Inflammatory macrophage (primary cell): ENCODE measurements at regions not wholly inside any gene's neighbourhood (a gene's known extent, or its start where the extent isn't known, plus 50 kb on each side); places are given as distances from the start of the nearest gene placed in this dataset.

ENCODE experiments used
- DNase-seq, 2 donors: peaks; one replicate each; pipeline ENCODE4 v3.0.0-alpha.2; 2020 to 2022

DNA sequence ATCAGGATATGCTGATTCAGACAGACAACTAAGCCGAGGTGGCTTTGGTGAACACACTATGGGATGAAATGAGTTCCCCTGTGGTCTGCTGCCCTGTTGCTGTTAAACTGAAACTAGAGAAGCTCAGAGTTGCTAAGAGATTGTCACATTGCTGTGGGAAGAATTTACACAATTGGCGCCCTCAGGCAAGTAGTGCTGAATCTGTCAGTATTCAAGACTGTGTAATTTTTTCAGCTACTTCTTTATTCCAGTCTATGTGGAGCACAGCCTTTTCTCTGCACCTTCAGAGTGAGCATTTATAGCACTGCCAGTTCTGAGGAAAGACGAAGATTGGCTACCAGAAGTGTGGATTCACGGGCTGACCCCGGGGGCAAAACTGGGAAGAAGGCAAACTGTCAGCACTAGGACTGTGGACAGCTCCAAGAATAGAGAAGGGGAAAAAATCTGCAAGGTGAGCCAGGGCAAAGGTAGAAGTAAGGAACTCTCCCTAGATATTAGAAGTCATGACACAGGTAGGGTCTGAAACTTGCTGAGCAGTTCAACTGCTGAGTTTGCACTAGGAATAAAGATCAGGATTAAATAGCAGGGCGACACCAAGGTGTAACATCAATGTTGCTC lies 218.8 kb upstream of the TMPO start:
- DNase-seq = no peak

DNA sequence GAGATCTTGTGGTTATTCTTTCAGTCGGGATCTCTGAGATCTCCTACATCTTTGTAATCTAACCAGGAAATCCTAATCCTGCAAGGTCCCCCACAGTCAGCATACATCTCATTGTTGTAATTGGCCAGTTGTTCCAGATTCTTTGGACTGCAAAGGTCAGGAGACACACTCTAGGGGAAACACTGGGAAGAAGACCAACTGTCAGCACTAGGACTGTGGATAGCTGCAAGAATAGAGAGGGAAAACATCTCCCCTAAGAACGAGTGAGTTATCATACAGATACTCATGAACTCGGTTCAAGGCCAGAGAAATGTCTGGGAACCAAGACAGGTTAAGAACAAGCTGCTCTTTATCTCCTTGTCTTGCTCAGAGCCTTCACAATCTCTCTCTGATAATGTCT lies 217.9 kb upstream of the TMPO start:
- no peak for DNase-seq

DNA sequence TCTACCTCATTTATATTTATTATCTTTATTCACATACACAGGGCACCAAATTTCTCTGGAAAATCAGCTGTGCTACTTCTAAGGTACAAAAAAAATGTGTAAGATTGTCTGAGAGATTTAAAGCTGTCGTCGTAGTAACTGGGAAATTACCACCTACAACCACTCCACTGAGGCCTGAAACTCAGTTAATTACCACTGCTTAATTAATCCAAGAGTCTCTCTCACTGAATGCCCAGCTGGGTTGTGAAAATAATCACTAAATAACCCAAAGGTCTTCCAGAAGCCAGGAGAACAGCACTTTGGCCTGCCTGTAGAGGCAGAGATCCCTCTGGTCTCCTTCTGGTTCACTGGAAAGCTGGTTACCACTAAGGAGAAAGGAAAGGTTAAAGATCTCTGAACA lies 207.2 kb upstream of the TMPO start:
- no peak for DNase-seq

DNA sequence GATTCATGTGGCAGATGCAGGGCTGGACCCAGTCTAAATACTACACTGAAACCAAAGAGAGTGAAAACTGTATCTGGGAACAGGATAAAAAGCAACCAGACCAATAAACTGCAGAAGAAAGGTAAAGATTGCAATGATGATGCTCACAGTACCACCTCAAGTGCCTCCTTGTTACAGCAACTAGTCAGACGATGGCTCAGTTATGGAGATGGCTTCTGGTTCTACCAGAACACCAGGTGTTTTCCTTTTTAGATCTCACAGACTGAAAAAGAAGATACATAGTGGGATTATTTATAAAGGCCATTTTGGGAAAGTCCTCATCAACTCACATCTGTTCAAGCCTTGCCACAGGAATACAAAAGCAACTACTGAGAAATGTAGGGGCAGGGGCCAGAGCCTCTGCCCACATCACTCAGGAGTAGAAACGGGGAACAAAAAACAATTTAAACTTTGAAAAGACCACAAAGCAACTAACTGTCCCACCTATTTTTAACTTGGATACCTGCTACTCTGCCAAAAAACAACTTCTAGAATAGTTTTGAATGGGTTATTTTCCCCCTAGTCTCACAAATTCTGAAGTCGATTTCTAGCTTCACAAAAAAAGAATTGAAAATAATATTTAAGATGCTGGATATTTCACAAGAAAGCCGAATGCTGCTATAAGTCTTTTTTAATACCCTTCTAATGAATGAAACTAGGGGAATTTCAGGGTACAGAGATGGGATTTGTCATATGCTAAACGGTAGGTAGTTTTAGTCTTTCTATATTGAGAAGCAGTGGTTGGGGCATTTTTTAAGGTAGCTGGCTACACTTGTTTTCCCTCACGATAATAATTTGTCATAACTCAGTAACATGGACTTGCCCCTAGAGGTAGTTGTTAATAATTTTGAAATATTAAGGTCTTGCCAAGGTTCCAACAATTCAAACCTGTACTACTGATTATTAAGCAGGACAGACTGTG lies 197.2 kb upstream of the TMPO start:
- DNase-seq = no peak

DNA sequence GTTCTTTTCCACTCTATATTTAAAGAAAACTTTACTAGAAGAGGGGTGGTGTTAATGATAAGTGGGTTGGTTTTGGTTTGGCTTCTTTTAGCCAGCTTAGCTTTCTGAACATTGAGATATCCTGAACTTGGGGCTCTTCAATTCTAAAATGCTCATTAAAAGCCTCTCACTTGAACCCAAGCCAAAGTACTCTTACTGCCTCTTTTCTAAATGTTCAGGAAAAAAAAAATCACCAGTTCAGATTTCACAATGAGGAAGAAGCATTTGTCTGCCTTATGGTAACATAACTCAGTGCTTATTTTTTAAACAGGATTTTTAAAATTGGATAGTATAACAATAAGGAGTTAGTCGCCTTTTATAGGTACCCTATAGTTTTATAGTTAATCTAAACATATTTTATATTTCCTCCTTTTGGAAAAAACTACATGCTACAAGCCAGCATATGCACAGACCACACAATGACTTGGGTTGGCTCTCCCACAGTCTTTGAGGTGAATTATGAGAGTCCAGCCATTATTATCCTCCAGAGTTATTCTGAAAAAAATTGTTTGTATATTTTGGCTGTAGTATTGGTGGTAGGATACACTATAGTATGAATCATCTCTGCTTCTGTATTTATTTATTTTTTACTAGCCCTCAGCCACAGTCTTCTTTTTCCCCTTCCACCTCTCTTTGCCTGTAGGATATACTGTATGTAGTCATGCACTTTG lies 195.5 kb upstream of the TMPO start:
- DNase-seq = no peak

DNA sequence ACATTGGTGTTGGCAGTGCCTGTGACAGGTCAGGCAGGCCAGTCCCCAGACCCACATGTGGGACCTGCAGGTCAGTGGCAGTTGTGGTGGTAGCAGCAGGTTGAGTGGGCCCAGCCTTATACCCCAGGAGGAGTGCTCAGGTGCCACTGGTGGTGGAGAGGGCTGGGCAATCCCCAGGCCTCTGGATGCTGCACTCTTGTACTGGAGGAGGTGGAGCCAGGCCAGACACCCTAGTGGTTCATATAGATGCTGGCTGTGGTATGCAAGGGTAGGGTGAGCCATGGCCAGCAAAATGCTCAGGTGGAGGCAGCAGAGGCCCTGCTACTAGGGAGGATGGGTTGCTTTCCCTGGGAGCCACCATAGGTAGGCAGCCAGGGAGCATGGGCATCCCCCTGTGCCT lies 190.4 kb upstream of the TMPO start:
- DNase-seq = no peak

DNA sequence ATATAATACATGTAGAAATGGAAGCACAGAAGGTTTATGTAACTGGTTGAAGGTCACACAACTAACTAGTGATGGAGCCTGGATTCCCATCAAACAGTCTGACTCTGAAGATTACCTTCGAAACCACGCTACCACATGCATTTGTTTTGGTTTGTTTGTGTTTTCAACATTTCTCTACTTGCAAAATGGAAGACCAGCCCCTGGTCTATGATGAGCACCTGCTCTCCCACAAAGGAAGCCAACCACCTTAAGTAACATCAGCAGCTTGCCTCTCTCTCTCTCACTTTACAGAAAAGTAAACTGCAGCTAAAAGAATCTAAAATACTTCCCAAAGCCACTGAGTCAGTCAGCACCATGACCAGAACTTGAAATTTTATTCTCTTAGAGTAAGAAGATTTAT lies 186.9 kb upstream of the TMPO start:
- no peak for DNase-seq

DNA sequence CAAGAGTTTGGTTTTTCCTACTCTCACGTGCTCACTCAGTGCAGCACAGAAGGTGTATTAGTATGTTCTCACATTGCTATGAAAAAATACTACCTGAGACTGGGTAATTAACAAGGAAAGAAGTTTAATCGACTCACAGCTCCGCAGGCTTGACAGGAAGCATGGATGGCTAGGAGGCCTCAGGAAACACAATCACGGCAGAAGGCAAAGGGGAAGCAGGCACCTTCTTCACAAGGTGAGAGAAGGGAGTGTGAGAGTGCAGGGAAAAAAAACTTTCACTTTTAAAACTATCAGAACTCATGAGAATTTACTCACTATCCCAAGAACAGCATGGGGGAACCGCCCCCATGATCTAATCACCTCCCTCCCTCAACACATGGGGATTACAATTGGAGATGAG lies 185.8 kb upstream of the TMPO start:
- DNase-seq = no peak

DNA sequence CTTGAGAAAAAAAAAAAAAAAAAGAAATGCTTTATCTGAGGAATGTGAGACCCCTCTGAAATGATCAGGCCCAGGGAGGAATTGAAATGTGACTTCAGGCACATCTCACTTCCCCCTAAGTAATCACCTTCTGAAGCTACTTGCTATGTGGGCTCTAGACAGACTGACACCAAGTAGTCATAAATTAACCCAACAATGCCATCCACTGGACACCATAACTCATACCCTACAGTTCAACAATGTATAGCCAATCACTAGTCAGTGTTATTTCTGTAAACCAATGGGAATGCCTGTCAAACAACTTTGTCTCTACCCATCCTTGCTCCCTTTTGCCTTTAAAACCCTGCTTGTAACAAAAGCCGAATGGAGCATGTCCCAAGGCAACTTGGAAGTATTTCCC lies 182.7 kb upstream of the TMPO start:
- DNase-seq = no peak

DNA sequence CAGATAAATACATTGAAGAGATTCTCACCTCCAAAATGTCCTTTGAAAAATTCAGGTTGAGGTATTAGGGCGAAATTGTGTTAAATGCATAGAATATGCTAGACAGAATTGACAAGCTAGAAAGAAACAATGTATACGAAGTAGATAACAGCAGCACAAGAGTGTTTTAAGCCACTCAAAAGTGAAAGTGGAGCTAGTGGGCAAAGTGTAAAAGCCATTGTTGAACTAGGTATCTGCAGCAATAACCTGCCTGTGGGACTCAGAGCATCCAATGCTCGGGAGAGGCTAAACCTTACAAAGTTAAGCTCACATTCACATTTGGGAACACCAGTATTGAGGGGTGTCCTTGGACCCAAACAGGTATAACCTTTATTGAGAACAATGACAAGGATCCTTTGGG lies 180.6 kb upstream of the TMPO start:
- DNase-seq = no peak

DNA sequence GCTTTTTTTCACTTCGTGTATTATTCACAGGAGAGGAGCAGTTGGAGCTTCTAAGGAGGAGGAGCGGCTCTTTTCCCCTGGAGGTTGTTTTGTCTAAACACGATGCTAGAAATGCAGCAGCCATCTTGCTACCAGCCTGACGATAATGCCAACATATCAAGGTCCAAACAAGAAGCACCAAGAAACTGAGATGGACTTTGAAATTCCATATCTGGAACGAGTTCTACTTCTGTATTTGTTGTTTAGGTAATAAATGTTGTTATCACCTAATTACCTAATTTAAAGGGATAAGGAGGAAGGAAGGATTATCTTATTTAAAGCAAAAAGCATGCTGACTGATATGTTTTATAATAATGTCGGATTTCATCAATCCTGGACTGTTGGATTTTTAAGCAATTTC lies 174.4 kb upstream of the TMPO start:
- no peak for DNase-seq

DNA sequence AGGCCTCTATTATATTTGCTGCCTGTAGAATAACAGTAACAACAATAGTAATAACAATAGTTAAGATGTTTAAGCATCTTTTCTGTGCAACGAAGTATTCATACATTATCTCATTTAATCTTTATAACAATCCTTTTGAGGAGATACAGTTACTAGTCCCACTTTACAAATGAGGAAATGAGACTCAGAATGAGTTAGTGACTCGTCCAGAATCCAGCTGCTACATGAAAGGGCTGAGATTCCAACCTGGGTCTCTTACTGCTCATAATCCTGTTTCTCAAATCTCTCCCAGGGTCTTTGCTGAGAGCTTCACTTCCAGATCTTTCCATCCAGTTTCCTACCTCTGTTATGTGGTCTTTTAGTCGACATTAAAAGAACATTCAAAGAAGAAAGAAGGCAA lies 173.7 kb upstream of the TMPO start:
- no peak for DNase-seq

DNA sequence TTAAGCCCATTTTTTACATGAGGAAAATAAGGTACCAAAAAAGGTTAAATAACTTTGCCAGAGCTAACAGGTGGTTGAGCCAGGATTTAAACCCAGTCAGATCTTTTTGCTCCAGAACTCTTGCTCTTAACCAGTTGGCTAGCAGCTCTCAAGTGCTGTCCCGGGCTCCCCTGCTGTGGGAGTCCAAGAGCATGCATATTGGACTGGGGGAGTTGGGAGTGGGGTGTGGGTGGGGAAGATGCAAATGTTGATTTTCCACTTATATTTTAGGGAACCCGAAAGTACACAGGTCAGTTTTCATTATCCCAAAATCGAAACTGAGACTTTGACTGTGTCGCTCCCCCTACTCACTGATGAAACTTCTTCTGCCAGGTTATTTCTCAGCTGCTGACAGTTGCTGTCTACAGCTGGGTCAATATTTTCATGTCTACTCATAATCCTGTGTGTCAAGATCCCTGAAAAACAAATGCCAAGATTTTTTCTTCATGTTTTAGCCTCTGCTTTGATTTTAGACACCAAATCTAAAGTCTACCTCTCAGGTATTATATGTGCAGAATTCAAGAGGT lies 172.3 kb upstream of the TMPO start:
- no peak for DNase-seq

DNA sequence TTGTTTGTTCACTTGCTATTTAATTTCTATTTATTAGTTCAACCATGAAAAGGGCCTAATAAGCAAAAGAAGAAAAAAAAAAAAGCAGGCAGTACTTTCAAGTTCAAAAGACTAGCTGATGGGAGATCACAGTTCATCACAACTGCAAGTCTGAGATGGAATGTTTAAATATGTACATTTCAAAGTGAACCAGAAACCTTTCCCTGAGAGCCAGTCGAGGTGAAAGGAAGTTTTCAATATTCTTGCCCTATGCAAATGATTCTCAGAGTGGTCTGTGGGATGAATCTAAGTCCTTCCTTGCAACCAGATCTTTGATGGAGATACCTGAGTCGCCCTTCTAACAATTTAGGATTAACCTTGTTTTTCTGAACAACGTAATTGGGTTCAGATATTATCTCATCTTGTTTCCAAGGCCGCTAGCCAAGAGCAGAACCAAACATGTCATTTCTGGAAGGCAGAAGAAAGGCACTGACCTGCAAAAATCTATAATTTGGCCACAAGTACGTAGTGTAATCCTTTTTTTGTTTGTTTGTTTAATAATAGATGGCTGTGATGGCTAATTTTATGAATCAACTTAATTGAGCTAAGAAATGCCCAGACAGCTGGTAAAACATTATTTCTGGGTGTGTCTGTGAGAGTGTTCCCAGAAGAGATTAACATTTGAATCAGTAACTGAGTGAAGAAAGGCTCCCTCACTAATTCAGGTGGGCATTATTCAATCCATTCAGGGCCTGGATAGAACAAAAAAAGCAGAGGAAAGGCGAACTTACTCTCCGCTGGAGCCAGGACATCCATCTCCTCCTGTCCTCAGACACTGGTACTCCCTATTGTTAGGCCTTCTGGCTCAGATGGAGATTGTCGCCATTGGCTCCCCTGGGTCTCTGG lies 171.1 kb upstream of the TMPO start:
- DNase-seq = no peak

DNA sequence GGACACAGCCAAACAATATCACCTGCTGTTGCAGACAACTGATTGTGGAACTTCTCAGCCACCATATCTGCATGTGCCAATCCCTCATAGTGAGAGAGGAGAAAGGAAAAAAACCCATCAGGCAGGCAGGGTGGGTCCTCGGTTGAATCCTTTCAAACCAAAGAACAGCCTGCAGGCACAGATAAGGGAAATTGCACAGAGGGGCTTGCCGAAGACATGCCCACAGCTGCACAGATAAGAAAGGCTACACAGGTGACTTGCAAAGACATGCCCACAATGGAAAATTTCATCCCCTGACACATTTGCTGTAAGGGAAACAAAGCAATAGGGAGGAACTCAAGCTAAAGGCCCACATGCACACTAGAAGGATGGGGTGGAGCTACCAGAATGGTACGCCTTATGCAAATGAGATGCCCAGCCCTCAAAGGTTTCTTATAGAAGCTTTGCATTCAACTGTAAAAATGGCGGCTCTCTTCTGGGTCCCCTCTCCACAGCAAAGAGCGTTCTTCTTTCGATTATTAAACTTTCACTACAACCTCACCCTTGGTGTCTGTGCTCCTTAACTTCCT lies 170.0 kb upstream of the TMPO start:
- no peak for DNase-seq

DNA sequence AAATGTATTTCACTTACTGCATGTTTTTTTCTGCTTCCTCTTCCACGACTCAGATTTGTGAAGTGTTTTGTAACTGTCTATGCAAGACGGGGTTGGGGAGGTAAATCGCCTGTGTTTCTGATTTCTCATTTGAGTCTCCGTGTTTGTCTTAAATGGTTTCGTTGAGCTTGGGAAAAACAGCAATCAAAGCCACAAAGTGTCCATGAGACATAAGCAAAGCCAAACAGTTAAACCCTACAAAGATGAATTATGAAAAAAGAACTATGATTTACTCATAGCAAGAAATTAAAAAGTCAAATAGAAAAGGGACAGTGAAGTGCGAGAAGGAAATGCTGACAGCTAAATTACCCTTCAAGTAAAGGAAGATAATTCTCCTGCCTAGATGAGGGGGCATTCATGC lies 164.3 kb upstream of the TMPO start:
- no peak for DNase-seq

DNA sequence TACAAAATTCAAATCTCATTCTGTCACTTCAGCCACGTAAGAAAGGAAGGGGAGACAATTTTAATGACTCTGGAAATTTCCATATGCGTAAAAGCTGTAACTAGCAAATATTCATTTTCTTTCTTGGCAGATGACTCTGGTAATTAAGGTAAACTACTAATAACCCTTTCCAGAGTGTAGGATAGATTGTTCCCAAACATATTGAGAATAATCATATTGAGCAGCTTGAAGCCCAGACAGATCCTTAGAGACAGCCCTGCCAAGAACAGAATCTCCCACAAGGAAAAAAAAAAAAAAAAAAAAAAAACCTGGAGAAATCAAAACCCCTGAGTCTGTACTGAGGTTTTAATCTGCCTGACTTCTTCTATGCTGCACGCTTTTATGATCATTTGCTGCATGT lies 163.6 kb upstream of the TMPO start:
- DNase-seq = no peak

DNA sequence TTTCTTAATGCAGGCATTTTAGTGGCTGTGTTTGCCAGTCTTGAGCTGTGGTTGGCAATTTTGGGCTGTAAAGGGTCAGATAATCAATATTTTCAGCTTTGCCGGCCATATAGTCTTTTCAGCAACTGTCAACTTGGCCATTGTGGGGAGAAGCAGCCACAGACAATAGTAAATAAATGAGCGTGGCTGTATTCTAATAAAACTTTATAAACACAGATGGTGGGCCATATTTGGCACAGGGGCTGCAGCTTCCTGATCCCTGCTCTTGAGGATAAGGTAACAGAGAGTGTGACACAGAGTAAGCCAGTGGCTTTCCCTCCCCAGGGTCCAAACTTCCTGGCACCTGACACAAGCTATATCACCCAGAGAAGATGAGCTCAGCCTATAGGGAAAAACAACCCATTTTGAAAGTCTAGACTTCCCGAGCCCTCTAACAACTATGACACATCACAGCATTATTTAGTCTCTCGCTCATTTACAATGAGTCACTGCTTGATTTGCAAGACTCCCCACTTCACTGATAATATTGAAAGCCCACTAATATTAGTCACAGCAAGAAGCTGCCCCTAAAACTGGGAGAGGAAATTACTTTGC lies 163.1 kb upstream of the TMPO start:
- no peak for DNase-seq

DNA sequence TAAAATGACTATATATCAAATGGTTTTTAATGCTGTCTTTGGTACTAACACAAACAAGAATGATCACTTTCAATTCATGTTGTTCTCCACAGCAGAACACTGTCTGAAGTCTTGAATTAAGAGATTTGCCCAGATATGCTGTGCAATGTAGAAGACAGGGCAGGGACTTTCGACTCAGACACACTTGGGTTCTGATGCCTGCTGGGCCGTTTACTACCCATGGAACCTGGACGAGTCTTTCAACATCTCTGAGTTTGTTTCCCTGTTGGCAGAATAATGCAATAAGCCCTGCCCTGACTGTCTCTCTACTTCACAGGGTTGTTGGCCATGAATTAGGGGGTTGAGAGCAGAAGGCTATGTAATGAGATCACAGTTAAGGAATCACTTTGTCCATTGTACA lies 162.6 kb upstream of the TMPO start:
- no peak for DNase-seq

DNA sequence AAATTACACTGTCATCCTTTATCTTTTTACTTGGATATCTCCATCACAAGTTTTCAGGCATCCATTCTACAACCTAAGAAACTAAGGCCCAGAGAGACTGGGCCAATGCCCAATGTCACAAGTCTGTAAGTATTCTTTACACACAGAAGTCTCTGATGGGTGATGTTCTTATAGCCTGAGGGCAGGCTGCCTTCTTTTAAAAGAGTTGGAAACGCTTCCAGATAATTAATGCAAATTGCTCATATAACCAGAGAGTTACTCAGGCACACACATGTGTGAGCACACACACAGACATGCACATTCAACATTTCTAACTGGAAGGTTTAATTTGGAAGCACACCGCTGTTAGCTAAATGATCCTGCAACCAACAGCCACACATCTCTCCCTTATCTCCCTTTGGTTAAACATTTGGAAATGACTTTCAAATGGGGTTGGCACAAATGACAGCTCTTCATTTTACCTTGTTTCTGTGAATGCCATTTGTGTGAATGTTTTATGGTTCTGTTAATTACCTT lies 160.8 kb upstream of the TMPO start:
- DNase-seq = no peak

DNA sequence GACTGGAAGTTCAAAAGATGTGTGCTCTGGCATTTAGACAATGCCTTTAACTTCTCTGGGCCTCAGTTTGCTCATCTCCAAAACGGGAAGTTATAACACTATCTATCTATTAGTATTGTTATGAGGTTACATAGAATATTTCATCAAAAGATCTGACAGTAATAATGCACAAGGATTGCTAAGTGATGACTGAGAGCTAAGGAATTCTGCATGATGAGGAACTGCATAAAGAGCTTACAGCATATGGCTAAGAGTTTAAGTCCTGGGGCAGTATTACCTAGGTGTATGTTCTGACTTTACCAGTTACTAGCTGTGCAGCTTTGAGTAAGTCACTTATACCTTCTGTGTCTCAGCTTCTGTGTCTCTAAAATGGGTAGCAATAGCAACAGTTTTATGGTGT lies 160.1 kb upstream of the TMPO start:
- no peak for DNase-seq
